ENCODE measurements at regions not wholly inside any gene's neighbourhood (a gene's known extent, or its start where the extent isn't known, plus 50 kb on each side); places are given as distances from the start of the nearest gene placed in this dataset.
"Not testable (repeated sequence)": the region's sequence is repeated elsewhere in the genome, so short reads cannot be mapped to it uniquely, and the experiment has no call there.

GRCh38 chr2:111549174-111549573, 334.8 kb downstream of the ANAPC1 start:
- DNase-seq (ENCODE audit: low spot score); FAIRE-seq: not testable (repeated sequence)

GRCh38 chr2:111551428-111551827, 332.6 kb downstream of the ANAPC1 start:
- FAIRE-seq; DNase-seq (ENCODE audit: low spot score): not testable (repeated sequence)

- DNase-seq (ENCODE audit: low spot score); FAIRE-seq: not testable (repeated sequence)
Observed at GRCh38 chr2:111552625-111553024, 331.4 kb downstream of the ANAPC1 start.

- not testable (repeated sequence) for DNase-seq (ENCODE audit: low spot score); FAIRE-seq
Observed at GRCh38 chr2:111559301-111559700, 324.7 kb downstream of the ANAPC1 start.

GRCh38 chr2:111559814-111560213, 324.2 kb downstream of the ANAPC1 start:
- not testable (repeated sequence) for FAIRE-seq; DNase-seq (ENCODE audit: low spot score)

- not testable (repeated sequence) for DNase-seq (ENCODE audit: low spot score); FAIRE-seq
Observed at GRCh38 chr2:111566068-111566467, 317.9 kb downstream of the ANAPC1 start.

GRCh38 chr2:111567233-111567632, 316.8 kb downstream of the ANAPC1 start:
- FAIRE-seq, result peak; percentile 82
- DNase-seq (ENCODE audit: low spot score), result peak; percentile 9

- DNase-seq (ENCODE audit: low spot score); FAIRE-seq: not testable (repeated sequence)
Observed at GRCh38 chr2:111569356-111570199, 314.4 kb downstream of the ANAPC1 start.

GRCh38 chr2:111570300-111571114, 313.5 kb downstream of the ANAPC1 start:
- FAIRE-seq, result not testable (repeated sequence)

GRCh38 chr2:111574803-111575202, 309.2 kb downstream of the ANAPC1 start:
- not testable (repeated sequence) for DNase-seq (ENCODE audit: low spot score); FAIRE-seq

More at GRCh38 chr2:111570300-111571114, 313.5 kb downstream of the ANAPC1 start:
- not testable (repeated sequence) for DNase-seq (ENCODE audit: low spot score)

- DNase-seq (ENCODE audit: low spot score); FAIRE-seq: not testable (repeated sequence)
Observed at GRCh38 chr2:111577154-111577885, 306.7 kb downstream of the ANAPC1 start.

- not testable (repeated sequence) for FAIRE-seq; DNase-seq (ENCODE audit: low spot score)
Observed at GRCh38 chr2:111579500-111580134, 304.4 kb downstream of the ANAPC1 start.

GRCh38 chr2:111580616-111581015, 303.4 kb downstream of the ANAPC1 start:
- not testable (repeated sequence) for FAIRE-seq; DNase-seq (ENCODE audit: low spot score)

DNA sequence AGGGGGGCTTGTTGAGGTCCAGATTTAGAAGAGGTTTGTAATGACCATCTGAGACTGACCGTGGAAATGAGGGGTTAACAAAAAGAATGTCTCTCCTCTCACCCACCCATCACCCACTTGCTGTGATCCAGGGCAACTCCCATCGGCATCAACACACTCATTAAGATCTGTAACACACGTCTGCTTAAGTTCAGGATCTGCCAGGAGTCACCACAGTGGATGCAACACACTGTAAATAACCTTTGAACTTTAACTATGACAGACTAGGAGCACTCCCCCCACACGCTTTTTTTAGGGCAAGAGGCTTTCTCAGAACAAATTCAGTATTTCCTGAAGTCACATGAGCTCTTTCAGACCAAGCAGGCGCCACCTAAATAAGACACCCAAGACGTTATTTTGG, 301.9 kb downstream of the ANAPC1 start:
- not testable (repeated sequence) for DNase-seq (ENCODE audit: low spot score); FAIRE-seq

- not testable (repeated sequence) for FAIRE-seq; DNase-seq (ENCODE audit: low spot score)
Observed at GRCh38 chr2:111583480-111583879, 300.5 kb downstream of the ANAPC1 start.

DNA sequence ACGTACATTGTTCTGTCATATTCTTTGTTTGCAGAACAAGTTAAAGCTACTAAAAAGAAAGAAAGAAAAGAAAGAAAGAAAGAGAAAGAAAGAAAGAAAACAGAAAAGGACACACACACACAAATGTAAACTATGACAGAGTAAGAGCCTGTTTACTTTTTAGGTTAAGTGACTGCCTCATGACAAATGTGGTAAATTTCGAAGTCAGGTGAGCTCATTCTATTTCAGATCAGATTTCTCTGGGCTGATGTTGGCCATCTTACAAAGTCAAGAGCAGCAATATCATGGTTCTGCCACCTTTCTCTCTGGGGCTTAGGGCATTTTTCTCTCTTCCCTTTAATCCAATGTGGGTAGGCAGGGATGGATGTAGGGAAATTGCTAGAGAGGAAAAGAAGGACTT, 299.5 kb downstream of the ANAPC1 start:
- FAIRE-seq; DNase-seq (ENCODE audit: low spot score): not testable (repeated sequence)

DNA sequence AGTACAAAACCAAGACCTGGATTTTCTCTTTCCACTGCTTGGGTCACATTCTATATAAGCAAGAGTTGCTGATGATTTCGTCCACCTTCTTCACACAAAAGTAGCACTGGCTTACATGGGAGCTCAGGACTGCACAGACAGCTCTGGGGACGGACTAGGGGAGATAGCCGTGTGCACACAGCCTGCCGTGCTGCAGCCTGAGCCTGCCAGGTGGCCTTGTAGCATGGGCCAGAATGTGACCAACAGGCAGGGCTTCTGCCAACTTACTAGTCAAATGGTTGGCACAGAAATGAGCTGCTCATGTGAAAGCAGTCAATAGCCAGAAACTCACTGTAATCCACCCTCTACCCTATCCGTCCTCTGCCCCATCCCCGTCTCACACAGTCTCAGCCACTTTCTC, 299.0 kb downstream of the ANAPC1 start:
- not testable (repeated sequence) for FAIRE-seq; DNase-seq (ENCODE audit: low spot score)

- not testable (repeated sequence) for DNase-seq (ENCODE audit: low spot score); FAIRE-seq
Observed at GRCh38 chr2:111586014-111586413, 298.0 kb downstream of the ANAPC1 start.

DNA sequence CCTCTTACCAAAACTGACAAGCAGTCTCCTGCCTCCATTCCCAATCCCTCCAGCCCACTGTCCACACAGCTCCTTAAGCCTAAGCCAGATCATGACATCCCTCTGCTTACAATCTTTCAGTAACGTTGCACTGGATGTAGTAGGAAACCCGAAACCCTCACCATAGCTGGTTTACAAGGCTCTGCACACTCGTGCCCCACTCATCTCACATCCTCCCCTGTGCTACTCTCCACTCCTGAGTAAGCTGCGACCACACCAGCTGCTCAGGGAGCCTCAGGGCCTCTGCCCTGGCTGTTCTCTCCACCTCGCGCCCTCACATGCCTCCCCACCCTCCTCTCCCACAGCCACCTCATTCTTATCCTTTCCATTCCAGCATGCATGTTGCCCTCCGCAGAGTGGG, 288.9 kb downstream of the ANAPC1 start:
- FAIRE-seq; DNase-seq (ENCODE audit: low spot score): not testable (repeated sequence)
